H4 (cell line): ENCODE measurements at regions not wholly inside any gene's neighbourhood (a gene's known extent, or its start where the extent isn't known, plus 50 kb on each side); places are given as distances from the start of the nearest gene placed in this dataset.
A peak's percentile ranks its signal among the peaks of the same experiment; 100 is the strongest.
"Not testable (repeated sequence)": the region's sequence is repeated elsewhere in the genome, so short reads cannot be mapped to it uniquely, and the experiment has no call there.

Experiments
- DNase-seq: peaks from one replicate; pipeline ENCODE4 v3.0.0-alpha.2; 2015; ENCODE audit warnings: low spot score

DNA sequence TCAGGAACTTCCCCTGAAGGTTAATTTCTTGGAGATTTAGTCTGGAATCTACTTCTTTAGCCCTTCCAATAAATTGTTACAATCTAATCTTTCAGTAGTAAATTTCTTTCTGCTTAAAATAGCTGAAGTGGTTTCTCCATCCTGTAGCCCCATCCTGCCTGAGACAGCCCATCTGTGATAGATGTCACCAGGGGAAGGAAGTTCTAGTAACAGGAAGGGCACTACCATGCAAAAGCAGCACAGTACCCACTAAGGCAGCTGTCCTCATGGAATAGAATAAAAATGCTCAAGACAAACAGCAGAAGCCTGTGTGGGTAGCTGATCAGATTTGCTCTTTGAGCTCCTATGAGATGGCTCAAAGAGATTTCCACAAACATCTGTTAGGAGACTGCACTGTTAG, 1036.5 kb downstream of the SLITRK5 start:
- no peak for DNase-seq

GRCh38 chr13:88717946-88718345, 1046.8 kb downstream of the SLITRK5 start:
- DNase-seq = no peak

GRCh38 chr13:88718781-88719180, 1047.6 kb downstream of the SLITRK5 start:
- no peak for DNase-seq

DNA sequence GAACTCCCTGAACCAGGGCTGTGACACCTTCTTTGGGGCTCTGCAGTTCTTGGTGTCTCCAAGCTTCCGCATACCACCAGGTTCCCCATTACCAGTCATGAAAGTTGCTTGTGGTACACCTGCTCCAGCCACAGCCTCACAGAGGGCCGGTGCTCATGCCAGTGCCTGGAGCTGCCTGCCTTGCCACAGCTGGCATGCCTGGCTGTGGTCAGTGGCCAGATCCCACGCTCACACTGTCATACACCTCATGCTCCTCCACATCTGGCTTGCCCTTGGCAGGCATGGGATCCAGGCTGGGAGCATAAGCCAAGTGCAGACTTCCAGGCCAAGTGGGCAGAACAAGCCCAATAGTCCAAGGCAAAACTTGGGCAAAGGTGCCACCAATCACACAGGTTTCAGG, 1054.9 kb downstream of the SLITRK5 start:
- no peak for DNase-seq

DNA sequence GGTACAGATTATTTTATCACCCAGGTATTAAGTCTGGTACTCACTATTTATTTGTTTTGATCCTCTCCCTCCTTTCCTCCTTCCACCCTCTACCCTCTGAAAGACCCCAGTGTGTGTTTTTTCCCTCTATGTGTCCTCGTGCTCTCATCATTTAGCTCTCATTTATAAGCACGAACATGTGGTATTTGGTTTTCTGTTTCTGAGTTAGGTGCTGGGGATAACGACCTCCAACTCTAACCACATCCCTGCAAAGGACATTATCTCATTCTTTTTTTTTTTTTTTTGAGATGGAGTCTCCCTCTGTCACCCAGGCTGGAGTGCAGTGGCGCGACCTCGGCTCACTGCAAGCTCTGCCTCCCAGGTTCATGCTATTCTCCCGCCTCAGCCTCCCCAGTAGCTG, 1056.1 kb downstream of the SLITRK5 start:
- not testable (repeated sequence) for DNase-seq

DNA sequence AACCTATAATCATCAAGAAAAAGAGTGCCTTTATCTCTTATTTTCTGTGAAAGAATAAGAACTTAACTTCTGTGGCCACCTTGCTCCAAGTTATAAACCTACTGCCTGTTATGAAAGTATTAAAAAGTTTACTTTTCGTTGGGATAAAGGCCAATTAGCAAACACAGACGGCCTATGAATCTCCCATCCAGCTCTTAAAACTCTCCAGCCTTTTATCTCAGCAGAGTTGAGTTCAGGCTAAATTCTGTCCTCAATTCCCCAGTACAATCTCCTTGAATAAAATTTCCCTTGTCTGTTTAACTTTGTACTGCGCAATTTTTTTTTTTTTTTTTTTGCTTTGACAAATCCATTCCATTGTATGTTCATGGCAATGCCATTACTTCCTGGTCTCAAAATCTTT, 1058.4 kb downstream of the SLITRK5 start:
- DNase-seq = no peak

GRCh38 chr13:88736026-88736425, 1064.9 kb downstream of the SLITRK5 start:
- no peak for DNase-seq

- DNase-seq = no peak
Measured at GRCh38 chr13:88739195-88739594, 1068.0 kb downstream of the SLITRK5 start.

DNA sequence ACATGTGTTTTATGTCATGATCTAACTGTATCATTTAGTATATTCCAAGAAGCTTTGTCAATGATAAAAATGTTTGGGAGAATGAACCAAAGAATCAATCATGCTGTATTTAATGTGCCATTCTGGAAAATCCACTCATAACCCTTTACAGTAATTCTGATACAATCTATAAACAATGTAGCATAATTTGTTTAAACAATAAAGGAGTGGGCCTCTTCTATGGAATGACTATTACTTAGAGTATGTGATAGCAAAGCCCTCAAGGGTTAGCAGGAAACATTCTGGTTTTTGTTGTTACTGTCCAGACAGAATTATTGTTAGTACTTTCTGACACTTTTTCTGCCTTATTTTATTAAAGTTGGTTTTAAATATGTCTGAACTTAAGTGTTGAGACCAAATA, 1073.1 kb downstream of the SLITRK5 start:
- DNase-seq = no peak

- DNase-seq = no peak
Measured at GRCh38 chr13:88745011-88745410, 1073.8 kb downstream of the SLITRK5 start.

DNA sequence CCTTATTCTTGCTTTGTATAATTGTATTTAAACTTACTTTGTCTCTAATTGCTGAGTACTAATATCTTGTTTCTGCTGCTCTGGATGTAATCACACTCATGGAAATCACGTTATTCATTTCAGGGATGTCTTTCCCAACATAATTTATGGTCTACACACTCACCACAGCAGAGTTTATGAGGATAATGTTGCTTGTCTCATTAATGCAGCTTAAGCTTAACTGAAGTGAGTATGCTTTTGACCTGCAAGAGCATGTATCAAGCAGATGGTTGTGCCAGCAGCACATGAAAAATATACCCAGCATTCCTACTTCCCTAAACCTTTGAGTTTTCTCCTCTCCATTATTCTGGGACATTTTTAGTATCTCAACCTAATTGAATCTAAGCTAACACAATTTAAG, 1080.9 kb downstream of the SLITRK5 start:
- DNase-seq = no peak

DNA sequence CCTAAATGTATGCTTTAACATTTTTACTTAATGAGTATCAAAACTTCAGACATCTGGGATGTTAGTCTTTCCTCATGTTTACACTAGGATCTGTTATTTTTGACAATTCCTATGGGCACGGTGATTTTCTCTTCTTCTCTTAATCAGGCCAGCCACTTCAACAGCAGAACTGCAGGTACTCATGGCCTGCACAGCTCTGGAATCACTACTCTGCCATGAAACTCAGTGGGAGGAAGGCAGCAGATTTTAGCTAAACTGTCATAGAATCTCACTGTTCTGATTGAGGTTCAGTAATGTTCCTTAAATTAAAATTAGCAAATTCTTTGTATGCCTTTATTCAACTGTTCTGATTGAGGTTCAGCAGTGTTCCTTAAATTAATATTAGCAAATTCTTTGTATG, 1083.0 kb downstream of the SLITRK5 start:
- DNase-seq = no peak

DNA sequence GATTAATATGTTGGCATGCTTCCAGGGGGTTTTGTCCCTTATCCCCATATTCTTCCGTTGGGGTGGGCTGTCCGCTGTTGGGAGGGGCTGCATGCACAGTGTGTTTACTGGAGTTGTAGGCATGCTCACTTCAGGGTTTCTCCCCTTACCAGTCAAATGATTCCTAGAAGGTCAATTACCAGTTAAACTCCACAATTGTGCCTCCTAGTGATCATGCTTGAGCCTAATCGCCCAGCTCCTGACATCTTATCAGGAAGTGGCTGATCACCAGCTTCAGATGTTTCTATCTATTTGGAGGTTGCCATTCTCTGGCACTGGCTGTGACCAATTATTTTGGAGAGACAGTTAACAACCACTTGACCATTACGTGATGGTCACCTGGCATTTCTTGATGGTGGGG, 1090.0 kb downstream of the SLITRK5 start:
- DNase-seq = no peak

DNA sequence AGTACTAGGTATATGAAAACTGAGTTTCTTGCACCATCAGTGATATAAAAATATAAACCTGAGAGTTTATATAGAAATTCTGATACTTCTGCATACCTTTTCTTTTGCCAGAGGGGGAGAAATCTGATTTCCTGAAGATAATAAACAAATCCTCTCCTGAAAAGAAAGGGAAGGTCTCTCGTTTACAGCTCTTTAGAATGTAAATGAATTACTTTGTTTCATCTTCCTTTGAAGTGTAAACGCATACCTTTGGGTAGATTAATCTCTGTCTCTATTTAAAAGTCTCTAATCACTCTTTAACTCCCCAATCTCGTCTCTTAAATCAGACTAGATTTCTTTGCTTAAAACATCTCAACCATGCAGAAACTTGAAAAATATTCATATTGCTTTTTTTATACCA, 1092.9 kb downstream of the SLITRK5 start:
- DNase-seq = no peak

DNA sequence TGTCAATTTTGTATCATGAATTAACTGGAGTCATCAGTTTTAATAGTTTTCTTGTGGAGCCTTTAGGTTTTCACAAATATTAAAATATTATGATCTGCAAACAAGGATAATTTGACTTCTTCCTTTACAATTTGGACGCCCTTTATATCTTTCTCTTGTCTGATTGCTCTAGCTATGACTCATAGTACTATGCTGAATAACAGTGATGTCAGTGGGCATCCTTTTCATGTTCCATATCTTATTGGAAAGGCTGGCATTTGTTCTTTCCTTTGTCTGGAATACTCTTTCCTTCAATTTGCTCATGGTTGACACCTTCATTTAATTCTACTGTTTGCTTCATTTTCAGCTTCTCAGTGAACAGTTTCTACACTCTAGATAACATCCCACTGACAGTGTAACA, 1129.3 kb downstream of the SLITRK5 start:
- DNase-seq = no peak

DNA sequence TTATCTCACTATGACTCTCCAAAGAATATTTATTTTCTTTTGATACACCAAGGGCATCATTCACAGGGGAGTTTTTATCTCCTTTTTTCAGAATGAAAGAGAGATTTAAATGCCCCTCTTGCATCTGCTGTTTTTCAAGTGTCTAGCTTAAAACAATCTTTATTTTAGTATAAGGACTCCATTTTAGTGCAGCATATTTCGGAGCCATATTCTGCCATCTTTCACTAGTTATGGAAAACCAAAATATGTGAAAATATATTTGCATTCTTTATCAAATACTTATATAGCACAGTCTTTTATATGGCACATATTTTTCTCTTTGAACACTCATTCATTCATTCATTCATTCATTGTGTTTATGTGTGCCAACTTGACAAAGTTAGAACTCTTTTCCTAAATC, 1130.2 kb downstream of the SLITRK5 start:
- no peak for DNase-seq

DNA sequence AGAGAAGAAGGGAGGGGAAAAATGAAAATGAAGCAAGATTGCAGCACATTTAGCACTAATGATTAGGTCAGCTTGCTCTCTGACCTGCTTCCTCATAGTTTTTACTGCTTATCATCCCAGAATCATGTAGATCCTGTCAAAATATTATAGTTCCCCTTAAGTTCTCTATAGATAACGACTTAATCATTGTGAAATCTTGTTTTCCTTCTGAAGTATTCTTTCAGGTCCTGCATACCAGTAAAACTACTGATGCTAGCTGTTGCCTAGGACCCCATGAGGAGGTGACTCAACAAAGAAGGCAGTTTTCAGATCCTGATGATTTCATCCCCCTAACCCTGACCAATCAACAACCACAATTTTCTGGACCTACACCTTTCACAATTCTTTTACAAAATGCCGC, 1131.7 kb downstream of the SLITRK5 start:
- no peak for DNase-seq

DNA sequence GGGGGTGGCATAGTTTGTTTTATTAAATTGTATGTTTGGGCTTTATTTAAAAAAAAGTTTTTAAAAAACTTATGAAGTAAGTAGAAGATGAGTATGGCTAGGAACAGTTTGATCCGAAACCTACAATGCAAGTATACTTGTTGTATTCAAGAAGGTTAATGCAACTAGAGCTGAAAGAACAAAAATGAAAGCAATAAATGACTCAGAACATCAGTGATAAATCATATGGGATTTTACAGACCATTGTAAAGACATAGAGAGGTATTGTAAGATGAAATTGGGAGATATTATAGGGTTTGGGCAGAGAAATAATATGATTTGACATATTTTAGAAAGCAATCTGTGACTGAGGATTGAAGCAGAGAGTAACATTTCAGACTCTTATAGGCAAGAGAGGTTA, 1135.3 kb downstream of the SLITRK5 start:
- no peak for DNase-seq

GRCh38 chr13:88817560-88817959, 1146.4 kb downstream of the SLITRK5 start:
- DNase-seq = no peak

DNA sequence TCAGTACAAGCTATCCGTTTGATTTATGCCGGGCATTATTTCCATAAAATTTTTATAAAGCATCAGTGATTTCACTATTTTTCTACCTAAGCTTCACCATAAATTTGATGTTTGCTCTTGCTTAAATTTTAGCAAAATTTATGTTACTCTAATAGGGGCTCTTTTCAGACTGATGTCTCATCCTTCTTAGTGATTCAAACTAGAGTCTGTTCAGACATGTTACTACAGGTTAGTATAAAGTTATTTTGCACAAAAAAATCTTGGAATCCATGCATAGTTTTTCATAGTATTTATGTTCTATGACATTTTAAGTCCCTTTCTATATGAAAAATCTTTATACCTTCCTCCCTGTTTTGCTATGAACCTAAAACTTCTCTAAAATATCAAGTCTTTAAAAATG, 1151.9 kb downstream of the SLITRK5 start:
- DNase-seq = no peak

DNA sequence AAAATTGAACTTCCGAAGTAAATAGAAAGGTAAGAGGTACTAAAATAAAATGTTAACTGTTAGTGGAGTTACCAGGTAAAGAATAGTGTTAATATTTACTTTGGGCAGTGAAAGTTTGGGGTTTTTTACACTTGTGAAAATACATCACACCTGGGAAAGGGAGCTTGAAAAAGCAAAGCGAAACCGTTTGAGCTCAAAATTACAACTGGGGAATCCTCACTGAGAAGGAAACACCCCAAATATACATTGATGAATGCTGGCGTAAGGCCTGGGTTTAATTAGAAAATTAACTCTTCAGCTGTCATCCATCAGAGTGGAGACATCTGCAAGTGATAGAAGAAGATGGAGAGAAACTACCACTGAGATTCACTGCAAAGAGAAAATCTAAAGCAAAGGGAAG, 1153.0 kb downstream of the SLITRK5 start:
- DNase-seq = no peak

DNA sequence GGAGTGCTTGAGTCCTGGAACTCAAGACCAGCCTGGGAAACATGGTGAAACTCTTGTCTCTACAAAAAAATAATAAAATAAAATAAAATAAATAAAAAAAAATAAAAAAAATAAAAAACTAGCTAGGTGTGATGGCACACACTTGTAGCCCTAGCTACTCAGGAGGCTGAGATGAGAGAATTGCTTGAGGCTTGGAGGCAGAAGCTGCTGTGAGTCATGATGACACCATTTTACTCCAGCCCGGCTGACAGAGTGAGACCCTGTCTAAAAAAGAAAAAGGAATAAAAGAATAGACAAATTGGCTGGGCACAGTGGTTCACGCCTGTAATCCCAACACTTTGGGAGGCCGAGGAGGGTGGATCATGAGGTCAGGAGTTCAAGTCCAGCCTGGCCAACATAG, 1168.9 kb downstream of the SLITRK5 start:
- no peak for DNase-seq

DNA sequence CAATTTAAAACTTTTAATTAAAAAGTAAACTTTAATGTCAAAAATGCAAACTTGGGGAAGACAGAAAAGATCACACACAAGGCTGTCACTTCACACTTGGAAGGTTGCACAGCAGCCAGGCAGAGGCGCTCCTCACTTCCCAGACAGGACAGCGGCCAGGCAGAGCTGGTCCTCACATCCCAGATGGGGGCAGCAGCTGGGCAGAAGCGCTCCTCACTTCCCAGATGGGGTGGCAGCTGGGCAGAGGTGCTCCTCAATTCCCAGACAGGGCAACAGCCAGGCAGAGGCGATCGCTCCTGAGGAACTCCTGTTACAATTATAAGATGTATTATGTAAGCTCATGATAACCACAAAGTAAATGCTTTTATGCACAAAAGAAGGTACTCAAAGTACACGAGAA, 1181.1 kb downstream of the SLITRK5 start:
- not testable (repeated sequence) for DNase-seq

- DNase-seq = peak; percentile 16
Measured at GRCh38 chr13:88857256-88857655, 1186.1 kb downstream of the SLITRK5 start.

DNA sequence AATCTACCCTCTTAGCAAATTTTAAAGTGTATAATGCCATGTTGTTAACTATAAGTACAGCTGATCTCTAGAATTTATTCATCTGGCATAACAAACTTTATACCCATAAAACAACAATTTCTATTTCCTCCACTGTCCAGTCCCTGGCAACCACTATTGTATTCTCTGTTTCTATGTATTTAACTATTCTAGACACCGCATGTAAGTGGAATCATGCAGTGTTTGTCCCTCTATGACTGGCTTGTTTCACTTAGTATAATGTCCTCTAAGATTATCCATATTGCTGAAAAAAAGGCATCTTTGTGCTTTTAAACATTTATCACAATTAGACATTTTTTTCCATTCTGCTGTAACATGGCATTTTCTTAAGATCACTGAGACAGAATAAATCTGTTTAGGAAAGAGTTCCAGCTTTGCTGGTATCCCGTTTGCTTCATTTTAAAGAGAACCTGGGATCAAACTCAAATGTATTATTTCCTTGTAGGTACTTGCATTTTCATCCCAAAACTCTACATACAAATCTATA, 1191.0 kb downstream of the SLITRK5 start:
- no peak for DNase-seq
